ENCODE measurements at regions not wholly inside any gene's neighbourhood (a gene's known extent, or its start where the extent isn't known, plus 50 kb on each side); places are given as distances from the start of the nearest gene placed in this dataset.
"Not testable (repeated sequence)": the region's sequence is repeated elsewhere in the genome, so short reads cannot be mapped to it uniquely, and the experiment has no call there.

DNA sequence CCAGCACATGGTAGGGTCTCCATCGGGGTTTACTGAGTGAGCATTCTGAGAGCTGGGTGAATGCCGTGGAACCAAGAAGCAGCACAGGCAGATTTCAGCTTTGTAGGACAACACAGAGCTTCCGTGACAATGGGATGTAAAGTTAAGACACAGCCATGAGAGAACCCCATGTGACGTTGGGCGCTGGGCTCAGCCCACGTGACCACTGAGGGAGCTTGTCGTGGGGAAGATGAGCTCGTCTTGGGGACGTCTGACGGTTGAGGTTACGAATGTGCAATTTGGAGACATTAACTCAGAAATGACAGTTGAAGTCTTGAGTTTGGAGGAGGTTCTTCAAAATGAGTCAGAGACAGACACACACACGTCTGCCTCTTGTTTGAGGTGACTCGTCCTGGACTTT lies 51.5 kb upstream of the MUC20 start:
- peak; percentile 78 to 89 for ATAC-seq

DNA sequence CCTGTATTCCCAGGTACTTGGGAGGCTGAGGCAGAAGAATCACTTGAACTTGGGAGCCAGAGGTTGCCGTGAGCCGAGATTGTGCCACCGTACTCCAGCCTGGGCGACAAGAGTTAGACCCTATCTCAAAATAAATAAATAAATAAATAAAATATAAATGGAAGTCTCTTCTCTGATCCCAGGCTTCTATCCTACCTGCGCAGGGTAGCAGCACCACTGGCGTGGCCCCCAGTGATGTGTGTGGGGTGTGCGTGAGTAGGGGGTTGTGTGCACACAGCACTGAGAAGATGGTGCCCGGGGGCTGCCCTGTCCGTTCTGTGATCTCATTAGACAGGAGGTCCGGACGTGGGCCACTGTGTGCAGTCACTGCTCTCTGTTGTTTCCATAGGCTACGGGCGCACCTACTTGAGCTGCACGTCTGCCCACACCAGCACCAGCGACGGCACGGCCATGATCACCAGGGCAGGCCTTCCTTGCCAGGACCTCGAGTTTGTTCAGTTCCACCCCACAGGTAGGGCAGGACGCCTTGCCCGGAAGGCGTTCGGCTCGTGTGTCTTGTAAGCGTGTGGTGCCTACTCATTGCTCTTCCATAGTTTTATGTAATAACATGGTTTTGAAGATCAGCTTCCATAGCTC lies 52.5 kb upstream of the MUC20 start:
- ATAC-seq, result not testable (repeated sequence)

DNA sequence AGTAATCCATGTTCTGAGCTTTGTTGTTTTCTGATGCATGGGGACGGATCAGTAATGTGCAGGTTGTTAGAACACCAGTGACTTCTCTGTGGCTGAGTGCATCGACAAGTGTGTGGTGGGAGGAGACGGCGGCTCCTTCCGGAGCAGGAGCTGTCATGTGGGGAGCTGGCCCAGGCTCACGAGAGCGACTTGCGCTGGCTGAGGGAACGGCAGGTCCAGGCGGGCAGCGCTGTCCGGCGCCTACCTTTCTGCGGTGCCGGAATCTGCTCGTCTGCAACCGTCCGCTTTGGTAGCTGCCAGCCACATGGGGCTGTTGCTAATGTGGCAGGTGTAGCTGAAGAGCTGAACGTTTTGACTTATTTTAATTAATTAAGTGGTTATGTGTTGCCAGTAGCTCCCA lies 55.5 kb upstream of the MUC20 start:
- ATAC-seq, result not testable (repeated sequence)

DNA sequence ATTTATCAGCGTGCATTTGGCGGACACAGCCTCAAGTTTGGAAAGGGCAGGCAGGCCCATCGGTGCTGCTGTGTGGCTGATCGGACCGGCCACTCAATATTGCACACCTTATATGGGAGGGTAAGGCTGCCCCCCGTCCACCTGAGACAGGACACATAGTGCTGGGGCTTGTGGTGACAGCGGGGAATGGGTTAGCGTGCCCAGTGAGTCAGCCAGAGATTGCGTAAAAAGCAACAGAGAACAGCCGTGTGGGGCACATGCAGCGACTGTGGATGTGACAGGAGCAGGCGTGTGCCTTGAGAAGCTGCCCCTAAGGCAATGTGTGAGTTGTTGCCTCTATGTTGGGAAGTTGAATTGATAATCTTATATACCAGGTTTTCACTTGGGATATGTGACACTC lies 56.6 kb upstream of the MUC20 start:
- not testable (repeated sequence) for ATAC-seq

DNA sequence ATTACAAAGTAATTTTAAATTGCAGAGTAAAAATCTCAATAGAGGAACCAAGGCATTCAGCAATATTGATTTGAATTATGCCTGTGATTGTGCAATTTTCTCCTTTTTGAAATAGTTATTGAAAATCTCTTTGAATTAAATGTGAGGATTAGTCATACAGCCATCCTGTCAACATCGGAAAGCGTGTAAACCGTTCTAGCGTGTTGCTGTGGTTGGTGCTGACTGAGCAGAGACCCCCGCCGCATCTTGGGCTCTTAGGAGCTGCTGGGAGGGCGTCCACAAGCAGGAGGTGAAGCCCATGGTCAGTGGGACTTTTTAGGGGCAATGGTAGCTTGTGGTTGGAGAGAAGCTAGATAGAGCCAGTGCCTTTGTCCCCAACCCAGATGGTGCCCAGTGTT lies 61.6 kb upstream of the MUC20 start:
- ATAC-seq, result peak; percentile 49 to 51

DNA sequence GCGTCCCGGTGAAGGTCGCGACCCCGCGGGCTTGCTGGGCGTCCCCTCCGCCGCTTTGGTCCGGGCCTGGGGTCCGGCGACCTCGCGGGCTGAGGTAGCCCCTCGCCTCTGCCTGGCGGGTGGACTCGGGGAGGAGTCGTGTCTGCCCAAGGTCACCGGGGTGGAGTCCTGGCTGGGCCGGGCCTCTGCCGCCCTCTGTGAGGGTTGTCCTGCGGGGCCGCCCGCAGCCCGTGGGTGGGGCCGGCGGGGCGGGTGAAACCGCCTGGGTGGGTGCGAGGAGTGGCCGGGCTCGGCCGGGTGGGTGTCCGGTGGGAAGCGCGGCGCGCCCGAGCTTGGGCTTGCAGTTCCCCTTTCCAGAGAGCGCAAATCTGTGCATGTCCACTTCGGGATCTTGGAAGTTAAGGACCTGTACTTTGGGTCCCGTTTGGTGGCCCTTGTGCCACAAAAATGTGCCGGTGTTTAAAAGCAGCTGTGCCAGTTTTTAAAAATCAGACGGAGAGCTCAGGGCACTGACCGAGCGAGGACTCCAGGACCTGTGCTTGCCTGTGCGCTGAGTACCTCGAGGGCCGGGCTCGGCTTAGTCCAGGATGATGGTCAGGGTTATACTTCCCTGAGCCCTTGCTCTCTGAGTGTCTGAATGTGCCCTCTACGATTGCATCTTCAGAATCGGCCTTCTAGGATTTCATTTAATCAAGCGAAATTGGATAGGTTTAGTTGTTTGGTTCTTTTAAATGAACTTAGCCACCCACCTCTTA lies 62.2 kb upstream of the MUC20 start:
- peak; percentile 32 to 47 for ATAC-seq

DNA sequence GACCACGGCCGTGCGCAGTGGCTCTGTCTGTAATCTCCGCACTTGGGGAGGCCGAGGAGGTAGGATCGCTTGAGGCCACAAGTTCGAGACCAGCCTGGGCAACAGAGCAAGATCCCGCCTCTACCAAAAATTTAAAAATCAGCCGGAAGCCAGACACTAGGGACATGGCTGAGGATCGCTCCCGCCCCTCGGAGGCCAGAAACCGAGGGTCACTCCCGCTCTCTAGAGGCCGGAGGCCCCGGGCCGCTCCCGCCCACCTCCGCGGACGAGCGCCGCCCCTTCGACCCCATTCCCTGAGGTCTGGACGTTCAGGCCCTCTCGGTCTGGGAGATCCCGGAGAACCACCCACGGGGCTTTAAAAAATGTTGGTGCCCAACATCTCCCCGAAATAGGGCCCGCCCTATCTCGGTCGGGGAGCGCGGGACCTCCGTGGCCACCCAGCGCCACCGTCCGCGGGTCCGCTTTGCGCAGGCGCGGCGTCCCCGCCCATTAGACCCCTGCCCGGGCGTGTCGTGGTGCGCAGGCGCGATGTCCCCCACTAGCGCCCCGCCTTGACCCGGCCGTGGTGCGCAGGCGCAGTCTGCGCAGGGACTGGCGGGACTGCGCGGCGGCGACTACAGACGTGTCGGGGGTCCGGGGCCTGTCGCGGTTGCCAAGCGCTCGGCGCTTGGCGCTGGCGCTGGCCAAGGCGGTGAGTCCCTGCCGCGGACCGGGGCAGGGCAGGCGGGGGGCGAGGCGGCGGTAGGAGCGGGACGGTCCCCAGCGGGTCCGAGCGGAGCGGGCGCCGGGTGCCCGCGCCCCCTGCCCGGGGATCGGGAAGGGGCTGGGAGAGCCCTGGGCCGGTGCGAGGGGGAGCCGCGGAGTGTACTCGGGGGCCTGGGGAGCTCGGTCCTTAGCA lies 63.1 kb upstream of the MUC20 start:
- peak; percentile 82 to 84 for ATAC-seq

DNA sequence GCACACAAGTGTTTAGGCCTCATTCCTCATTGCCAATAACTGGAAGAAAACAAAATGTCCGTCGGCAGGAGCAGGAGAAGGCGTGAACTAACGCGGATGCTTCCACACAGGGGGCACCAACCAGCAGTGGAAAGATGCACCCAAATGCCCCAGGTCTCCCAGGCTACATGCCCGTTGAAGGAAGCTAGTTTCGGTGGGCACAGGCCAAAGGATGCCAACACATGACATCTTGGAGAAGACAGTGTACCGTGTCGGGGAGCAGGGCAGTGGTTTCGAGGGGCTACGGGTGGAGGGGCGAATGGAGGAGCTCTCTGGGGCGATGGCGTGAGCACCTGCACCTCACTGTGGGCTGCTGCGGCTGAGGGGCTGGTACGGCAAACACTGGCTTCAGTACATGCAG lies 64.7 kb upstream of the MUC20 start:
- not testable (repeated sequence) for ATAC-seq

DNA sequence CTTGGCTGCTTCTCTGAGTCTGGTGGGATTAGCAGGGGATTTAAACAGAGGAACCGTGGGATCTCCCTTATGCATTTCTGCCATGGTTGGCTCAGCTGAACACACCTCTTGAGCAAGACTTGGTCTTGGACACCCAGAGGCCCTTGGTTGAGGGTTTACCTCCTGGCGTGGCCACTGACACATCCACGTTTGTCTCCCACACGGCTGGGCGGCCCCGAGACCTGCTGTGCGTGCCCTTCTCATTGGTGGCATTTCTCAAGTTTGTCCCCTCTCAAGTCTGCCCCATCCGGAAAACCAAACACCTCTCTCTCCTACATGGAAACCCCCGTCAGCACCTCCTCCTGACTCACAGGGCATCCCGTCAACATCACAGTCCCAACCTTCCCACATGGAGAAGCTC lies 66.0 kb upstream of the MUC20 start:
- not testable (repeated sequence) for ATAC-seq

DNA sequence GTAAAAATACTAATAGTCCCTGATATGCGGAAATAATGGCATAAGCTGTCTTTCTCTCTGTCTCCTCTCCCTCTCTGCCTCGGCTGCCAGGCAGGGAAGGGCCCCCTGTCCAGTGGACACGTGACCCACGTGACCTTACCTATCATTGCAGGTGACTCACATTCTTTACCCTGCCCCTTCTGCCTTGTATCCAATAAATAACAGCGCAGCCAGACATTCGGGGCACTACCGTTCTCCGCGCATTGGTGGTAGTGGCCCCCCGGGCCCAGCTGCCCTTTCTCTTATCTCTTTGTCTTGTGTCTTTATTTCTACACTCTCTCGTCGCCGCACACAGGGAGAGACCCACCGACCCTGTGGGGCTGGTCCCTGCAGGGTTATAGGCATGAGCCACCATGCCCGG lies 66.6 kb upstream of the MUC20 start:
- not testable (repeated sequence) for ATAC-seq

DNA sequence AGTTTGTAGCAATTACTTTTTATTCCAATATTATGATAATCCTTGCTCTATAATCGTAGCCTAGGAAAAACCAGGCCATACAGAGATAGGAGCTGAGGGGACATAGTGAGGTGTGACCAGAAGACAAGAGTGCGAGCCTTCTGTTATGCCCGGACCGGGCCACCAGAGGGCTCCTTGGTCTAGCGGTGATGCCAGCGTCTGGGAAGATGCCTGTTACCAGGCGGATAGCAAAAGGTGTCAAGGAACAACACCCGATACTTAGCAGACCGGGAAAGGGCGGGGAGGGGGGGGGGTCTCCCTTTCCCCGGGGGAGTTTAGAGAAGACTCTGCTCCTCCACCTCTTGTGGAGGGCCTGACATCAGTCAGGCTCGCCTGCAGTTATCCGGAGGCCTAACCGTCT lies 67.1 kb upstream of the MUC20 start:
- ATAC-seq, result not testable (repeated sequence)

DNA sequence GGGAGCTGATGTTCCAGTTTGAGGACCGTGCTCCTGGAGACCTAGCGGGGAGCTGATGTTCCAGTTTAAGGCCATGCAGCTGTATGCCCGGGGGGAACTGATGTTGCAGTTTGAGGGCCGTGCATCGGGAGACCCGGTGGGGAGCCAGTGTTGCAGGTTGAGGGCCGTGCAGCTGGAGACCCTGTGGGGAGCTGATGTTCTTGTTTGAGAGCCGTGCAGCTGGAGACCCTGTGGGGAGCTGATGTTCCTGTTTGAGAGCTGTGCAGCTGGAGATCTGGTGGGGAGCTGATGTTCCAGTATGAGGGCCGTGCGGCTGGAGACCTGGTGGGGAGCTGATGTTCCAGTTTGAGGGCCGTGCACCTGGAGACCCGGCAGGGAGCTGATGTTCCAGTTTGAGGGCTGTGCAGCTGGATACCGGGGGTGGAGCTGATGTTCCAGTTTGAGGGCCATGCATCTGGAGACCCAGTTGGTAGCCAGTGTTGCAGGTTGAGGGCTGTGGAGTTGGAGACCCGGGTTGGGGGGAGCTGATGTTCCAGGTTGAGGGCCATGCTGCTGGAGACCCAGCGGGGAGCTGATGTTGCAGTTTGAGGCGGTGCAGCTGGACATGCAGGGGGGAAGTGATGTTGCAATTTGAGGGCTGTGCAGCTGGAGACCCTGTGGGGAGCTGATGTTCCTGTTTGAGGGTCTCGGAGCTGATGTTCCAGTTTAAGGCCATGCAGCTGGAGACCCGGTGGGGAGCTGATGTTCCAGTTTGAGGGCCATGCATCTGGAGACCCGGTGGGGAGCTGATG lies 64.4 kb upstream of the APOD start:
- ATAC-seq, result not testable (repeated sequence)

DNA sequence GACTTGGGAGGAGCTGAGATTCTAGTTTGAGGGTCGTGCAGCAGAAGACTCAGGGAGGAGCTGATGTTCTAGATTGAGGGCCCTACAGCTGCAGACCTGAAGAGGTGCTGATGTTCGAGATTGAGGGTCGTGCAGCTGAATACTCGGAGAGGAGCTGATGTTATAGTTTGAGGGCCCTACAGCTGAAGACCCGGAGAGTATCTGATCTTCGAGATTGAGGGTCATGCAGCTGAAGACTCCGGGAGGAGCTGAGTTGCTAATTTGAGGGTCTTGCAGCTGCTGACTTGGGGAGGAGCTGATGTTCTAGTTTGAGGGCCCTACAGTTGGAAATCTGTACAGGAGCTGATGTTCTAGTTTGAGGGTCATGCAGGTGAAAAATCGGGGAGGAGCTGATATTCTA lies 62.1 kb upstream of the APOD start:
- ATAC-seq, result not testable (repeated sequence)

DNA sequence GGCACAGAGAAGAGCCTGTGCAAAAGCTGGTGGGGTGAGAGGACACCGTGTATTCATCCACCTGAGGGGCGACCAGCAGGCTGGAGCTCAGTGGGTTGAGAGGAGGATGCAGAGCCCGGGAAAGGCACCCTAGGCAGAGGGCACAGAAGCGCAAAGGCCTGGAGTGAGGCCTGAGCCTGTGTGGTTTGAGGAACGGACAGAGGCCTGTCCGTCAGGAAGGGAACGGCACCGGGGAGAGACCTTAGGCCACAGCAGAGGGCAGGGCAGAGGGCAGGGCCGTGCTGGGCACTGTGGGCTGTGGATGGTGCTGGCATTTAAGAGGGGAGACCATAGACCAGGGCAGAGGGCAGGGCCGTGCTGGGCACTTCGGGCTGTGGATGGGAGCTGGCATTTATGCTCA lies 59.5 kb upstream of the APOD start:
- ATAC-seq, result not testable (repeated sequence)

DNA sequence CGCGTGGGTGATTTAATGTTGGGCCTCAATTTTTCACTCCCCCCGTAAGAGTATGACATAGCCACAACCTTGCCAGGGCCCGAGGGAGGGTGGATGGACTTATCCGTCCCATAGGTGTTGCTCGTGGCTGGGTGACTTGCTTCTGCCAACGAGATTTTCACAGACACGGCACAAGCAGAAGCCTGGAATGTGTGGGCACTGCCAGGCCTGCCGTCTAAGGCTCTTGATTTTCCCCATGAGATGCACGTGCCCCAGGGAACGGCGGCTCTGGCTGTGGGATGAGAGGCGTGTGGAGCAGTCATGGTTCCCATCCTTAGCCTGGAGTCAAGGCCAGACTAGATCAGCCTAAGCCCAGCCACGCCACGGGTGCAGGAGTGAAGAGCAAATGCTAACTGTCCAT lies 58.6 kb upstream of the APOD start:
- not testable (repeated sequence) for ATAC-seq

DNA sequence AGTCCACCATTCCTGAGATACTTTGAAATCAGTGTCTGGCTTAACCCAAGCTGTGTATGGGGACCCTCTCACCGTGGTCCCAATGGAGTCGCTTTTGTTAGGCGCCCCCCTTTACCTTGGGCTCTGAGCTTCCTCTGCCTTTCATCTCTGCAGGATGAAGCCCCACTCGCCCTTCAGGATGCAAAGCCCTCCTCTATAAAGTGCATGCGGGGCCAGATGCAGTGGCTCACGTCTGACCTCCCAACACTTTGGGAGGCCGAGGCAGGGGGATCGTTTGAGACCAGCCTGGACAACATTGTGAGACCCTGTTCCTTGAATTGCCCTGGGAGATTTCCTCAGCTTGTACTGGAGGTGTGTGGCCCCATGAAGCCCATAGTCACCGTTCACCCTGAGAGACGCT lies 54.7 kb upstream of the APOD start:
- ATAC-seq, result not testable (repeated sequence)

DNA sequence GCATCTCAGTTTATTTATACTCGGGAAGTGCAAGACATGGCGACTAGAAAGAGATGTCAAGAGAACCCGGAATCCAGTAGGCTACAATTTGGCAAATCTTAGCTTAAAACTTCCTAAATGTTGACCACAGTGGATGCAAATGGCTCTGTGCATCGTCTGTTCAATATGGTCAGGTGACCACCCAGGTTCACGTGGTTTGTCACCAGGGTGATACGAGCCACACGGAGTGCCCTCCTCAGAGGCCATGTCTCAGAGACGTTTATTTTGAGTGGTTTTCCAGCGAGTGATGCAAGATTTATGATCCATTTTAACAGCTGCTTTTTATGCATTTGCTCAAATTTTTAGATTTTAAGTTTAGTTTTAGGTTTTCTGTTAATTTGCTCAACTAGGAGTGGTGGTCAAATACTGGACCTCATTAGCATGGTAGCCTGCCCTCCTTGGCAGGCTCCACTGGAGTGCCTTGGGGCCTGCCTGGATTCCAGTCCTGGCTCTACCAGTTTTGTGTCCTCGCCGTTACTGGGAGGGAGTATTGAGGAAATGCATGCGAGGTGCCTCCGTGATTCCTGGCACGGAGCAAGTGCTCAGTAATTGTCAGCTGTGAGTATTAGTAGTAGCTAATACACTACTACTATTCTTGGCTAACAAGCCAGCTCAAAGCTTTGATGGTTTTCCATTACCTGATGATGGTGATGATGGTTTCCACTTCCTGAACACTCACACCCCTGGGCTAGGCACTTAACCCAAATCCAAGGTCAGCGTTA lies 53.9 kb upstream of the APOD start:
- ATAC-seq, result not testable (repeated sequence)

DNA sequence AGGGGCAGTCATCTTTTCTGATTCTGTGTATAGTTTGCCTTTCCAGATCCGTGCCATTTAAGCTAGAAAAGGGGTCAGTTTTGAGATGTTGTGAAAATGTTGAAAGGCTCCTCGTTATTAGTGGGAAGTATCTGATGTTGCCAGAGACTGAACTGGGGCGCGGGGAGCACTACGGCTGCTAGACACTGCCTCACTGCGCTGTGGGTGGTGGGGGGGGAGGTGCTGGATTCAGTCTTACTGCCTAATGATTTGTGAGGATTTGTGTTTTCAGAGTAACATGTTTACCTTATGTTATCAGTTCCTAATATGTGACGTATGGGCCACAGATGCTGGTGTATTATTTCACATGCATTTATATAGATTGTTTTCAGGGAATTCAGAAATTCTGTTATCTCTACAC lies 53.3 kb upstream of the APOD start:
- ATAC-seq, result not testable (repeated sequence)

DNA sequence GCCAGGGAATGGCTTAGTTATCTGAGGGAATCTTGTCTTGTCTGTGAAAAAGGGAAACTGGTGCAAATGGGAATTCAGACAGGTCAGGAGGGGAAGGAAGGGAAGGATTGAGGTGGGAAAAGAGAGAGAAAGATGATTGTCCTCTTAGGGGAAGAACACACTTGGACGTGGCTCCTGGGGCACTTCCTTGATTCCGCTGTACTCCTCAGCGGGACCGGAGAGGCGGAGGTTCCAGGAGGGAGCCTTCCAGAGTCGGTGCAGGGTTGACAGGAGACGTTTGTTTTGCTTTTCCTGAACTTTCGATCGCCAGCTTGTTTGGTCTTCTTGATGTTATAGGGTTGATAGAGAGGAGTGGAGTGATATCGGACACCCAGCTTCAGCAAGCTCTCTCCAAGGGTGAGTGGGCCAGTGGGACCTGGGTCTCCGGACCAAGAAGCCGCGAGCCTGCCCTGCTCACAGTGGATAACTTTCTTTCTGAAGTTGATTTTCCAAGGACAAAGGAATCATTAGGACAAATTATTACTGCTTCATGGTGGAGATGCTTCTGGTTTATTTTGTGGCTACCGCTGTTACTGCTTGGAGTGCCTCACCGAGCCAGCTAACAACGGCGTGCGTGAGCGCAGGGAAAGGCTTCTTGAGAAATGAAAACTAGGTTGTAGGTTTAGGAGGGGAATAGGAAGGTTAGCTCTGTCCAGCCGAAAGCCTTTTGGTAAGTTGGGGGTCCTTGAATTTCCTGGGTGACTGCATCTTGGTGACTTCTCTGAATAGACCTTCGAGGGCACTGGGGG lies 52.4 kb upstream of the APOD start:
- not testable (repeated sequence) for ATAC-seq

DNA sequence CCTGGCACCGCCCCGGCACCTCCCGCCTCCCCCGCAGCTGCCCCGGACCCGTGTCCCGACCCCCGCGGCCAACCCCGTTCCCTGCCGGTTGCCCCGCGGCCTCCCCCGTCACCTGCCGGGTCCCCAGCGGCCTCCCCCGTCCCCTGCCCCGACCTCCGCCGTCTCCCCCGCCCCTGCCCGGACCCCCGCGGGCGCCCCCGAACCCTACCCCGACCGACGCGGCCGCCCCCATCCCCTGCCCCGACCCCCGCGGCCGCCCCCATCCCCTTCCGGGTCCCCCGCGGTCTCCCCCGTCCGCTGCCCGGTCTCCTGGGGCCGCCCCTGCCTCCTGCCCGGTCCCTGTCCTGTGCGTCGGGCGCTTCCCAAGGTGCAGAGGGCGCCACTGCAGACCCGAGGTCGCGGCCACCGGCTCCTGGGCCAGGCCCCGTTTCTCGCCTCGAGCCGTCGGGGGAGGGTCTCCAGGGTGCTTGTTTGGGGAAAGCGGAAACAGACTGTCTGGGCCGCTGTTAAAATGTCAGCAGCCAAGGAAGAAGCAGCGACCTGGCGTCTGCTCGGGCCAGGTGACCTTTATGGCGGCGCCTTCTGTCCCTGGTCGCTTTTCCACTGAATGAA lies 51.6 kb upstream of the APOD start:
- not testable (repeated sequence) for ATAC-seq
